Ishikawa (cell line): ENCODE measurements at regions not wholly inside any gene's neighbourhood (a gene's known extent, or its start where the extent isn't known, plus 50 kb on each side); places are given as distances from the start of the nearest gene placed in this dataset.

Source experiments
- CEBPB ChIP-seq: IDR thresholded peaks from 2 replicates; pipeline ENCODE4 v1.6.1; 2012
- EP300 ChIP-seq: IDR thresholded peaks from 2 replicates; pipeline ENCODE4 v1.6.1; 2012; ENCODE audit warnings: borderline replicate concordance
- FOXM1 ChIP-seq: IDR thresholded peaks from 2 replicates; pipeline ENCODE4 v1.6.1; 2012; ENCODE audit warnings: low read depth, borderline replicate concordance
- NFIC ChIP-seq: IDR thresholded peaks from 2 replicates; pipeline ENCODE4 v1.6.1; 2012
- RAD21 ChIP-seq: IDR thresholded peaks from 2 replicates; pipeline ENCODE4 v1.6.1; 2012; ENCODE audit warnings: low read depth
- TAF1 ChIP-seq: IDR thresholded peaks from 2 replicates; pipeline ENCODE4 v1.6.1; 2012; ENCODE audit warnings: low read depth, mild to moderate bottlenecking
- TCF12 ChIP-seq: IDR thresholded peaks from 2 replicates; pipeline ENCODE4 v1.6.1; 2012; ENCODE audit warnings: low read depth
- TEAD4 ChIP-seq: IDR thresholded peaks from 2 replicates; pipeline ENCODE4 v1.6.1; 2012
- TF ChIP-seq, protein P1 (sequence below): IDR thresholded peaks from 2 replicates; pipeline ENCODE4 v1.6.1; 2012

DNA sequence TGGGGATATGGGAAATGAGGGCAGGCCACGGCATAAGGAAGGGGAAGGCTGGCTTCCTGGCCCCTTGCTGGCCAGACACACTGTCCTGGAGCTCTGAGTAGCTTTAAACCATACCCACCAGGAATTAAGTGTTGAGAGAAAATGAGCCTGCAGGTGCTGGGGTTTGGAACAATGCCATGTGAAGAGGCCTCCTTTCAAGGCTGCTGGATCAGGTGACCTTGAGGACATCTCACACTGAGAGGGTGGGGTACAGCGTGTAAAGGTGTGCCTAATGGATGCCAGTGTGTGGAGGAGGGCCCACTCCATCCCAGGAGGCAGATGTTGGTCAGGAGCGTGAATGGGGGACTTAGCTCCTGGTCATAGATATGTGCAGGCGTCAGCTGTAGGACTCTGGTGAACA lies 74.8 kb upstream of the MLN start:
- TF ChIP-seq, protein P1, sequence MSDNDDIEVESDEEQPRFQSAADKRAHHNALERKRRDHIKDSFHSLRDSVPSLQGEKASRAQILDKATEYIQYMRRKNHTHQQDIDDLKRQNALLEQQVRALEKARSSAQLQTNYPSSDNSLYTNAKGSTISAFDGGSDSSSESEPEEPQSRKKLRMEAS, result no peak
- no peak for TF ChIP-seq CEBPB
- no peak for TF ChIP-seq TEAD4
- no peak for TF ChIP-seq NFIC
- no peak for TF ChIP-seq EP300
- TF ChIP-seq TAF1, result no peak
- no peak for TF ChIP-seq FOXM1
- no peak for TF ChIP-seq RAD21
- no peak for TF ChIP-seq TCF12
